ENCODE measurements at regions not wholly inside any gene's neighbourhood (a gene's known extent, or its start where the extent isn't known, plus 50 kb on each side); places are given as distances from the start of the nearest gene placed in this dataset.

GRCh38 chr2:118460425-118460824 lies 372.2 kb downstream of the INSIG2 start:
- DNase-seq (ENCODE audit: low read depth in 2 of 2): no peak
- TF ChIP-seq CTCF (IDR thresholded peaks at IDR 0.05; ENCODE audit: low read depth, low read length): no peak
- H3K4me3 ChIP-seq (replicated peaks in 1 of 2; ENCODE audit: low read depth in 2 of 2, low read length in 2 of 2): no peak overlapping the region

- no peak for TF ChIP-seq CTCF (IDR thresholded peaks at IDR 0.05; ENCODE audit: low read depth, low read length)
- no peak overlapping the region for H3K4me3 ChIP-seq (replicated peaks in 1 of 2; ENCODE audit: low read depth in 2 of 2, low read length in 2 of 2)
- no peak for DNase-seq (ENCODE audit: low read depth in 2 of 2)
These were observed 371.2 kb downstream of the INSIG2 start for GRCh38 chr2:118459426-118459825.

GRCh38 chr2:118457951-118458350 lies 369.7 kb downstream of the INSIG2 start:
- TF ChIP-seq CTCF (IDR thresholded peaks at IDR 0.05; ENCODE audit: low read depth, low read length): no peak
- DNase-seq (ENCODE audit: low read depth in 2 of 2): no peak
- no peak overlapping the region for H3K4me3 ChIP-seq (replicated peaks in 1 of 2; ENCODE audit: low read depth in 2 of 2, low read length in 2 of 2)

GRCh38 chr2:118449401-118449800 lies 361.1 kb downstream of the INSIG2 start:
- TF ChIP-seq CTCF (IDR thresholded peaks at IDR 0.05; ENCODE audit: low read depth, low read length): no peak
- DNase-seq (ENCODE audit: low read depth in 2 of 2): no peak
- no peak overlapping the region for H3K4me3 ChIP-seq (replicated peaks in 1 of 2; ENCODE audit: low read depth in 2 of 2, low read length in 2 of 2)

GRCh38 chr2:118443596-118443995 lies 355.3 kb downstream of the INSIG2 start:
- no peak for TF ChIP-seq CTCF (IDR thresholded peaks at IDR 0.05; ENCODE audit: low read depth, low read length)
- peak; percentile 22 to 81 for DNase-seq (ENCODE audit: low read depth in 2 of 2)
- no peak overlapping the region for H3K4me3 ChIP-seq (replicated peaks in 1 of 2; ENCODE audit: low read depth in 2 of 2, low read length in 2 of 2)

GRCh38 chr2:118442996-118443553 lies 354.8 kb downstream of the INSIG2 start:
- TF ChIP-seq CTCF (IDR thresholded peaks at IDR 0.05; ENCODE audit: low read depth, low read length): no peak
- no peak for DNase-seq (ENCODE audit: low read depth in 2 of 2)
- H3K4me3 ChIP-seq (replicated peaks in 1 of 2; ENCODE audit: low read depth in 2 of 2, low read length in 2 of 2): no peak overlapping the region

GRCh38 chr2:118442046-118442445 lies 353.8 kb downstream of the INSIG2 start:
- H3K4me3 ChIP-seq (replicated peaks in 1 of 2; ENCODE audit: low read depth in 2 of 2, low read length in 2 of 2): no peak overlapping the region

More at GRCh38 chr2:118442046-118442445, 353.8 kb downstream of the INSIG2 start:
- peak in 1 of 2 donors; percentile 4 for DNase-seq (ENCODE audit: low read depth in 2 of 2)
- no peak for TF ChIP-seq CTCF (IDR thresholded peaks at IDR 0.05; ENCODE audit: low read depth, low read length)

Measured in cardiac fibroblast (primary cell).